ENCODE measurements at regions not wholly inside any gene's neighbourhood (a gene's known extent, or its start where the extent isn't known, plus 50 kb on each side); places are given as distances from the start of the nearest gene placed in this dataset.

- in situ Hi-C loops (cut with MboI), result no loop called here
- H3K4me2 ChIP-seq (ENCODE audit: insufficient read depth, low read length), result no peak overlapping the region
- no TSS peak for BruUV-seq (replicated peaks)
- no peaks in the 10 kb centered on the region for H3K79me2 ChIP-seq (ENCODE audit: control insufficient read depth, insufficient read depth, low read length)
- ChIA-PET CTCF (ENCODE audit: low intra/inter-chr PET ratio) (no interaction called here), POLR2A (no interaction called here)
- DNase-seq (ENCODE audit: extremely low read depth in 1 of 4, low spot score in 3 of 4) (no peak), ATAC-seq (no peak; the same call in 2 of the 3 replicates), FAIRE-seq (no peak)
- H3K4me3 ChIP-seq, result no peak overlapping the region
- H3K9me1 ChIP-seq (ENCODE audit: control insufficient read depth, insufficient read depth, low read length), result no peaks in the 10 kb centered on the region
- H2AFZ ChIP-seq (ENCODE audit: low read depth, low read length), result no peak overlapping the region
- intact Hi-C loops (cut with micrococcal nuclease), result no loop called here
- H3K27ac ChIP-seq (ENCODE audit: extremely low read depth, low read depth, low read length), result no peak overlapping the region
- no peak overlapping the region for H3K9ac ChIP-seq (ENCODE audit: insufficient read depth in 1 of 2, low read depth in 2 of 2, low read length in 2 of 2)
- no peaks in the 10 kb centered on the region for H3K36me3 ChIP-seq (ENCODE audit: control insufficient read depth, insufficient read depth, low read length)
- TF ChIP-seq CBX3 (IDR thresholded peaks at IDR 0.05; ENCODE audit: borderline replicate concordance in 1 of 2, low read length in 2 of 2) (no peak), NCOR1 (IDR thresholded peaks at IDR 0.05) (no peak), RAD51 (IDR thresholded peaks at IDR 0.05; ENCODE audit: borderline replicate concordance, low read depth) (no peak), FOS (IDR thresholded peaks at IDR 0.05; ENCODE audit: extremely low read depth, insufficient read length) (no peak), PATZ1 (CRISPR knock-in tag; IDR thresholded peaks at IDR 0.05; ENCODE audit: borderline replicate concordance) (no peak), RBM34 (IDR thresholded peaks at IDR 0.05; ENCODE audit: borderline replicate concordance, insufficient read depth, low read length) (no peak), TRIM28 (IDR thresholded peaks at IDR 0.05) (no peak), SREBF1 (IDR thresholded peaks at IDR 0.05; ENCODE audit: borderline replicate concordance, low read depth, low read length) (no peak)
- H4K20me1 ChIP-seq (replicated peaks; ENCODE audit: control insufficient read depth, insufficient read depth, low read length), result no peaks in the 10 kb centered on the region
- no peaks in the 10 kb centered on the region for H3K27me3 ChIP-seq (ENCODE audit: control insufficient read depth in 2 of 2, insufficient read depth in 2 of 2, low read length in 2 of 2)
- 0 out of 5 replicates have a peak, but pooled peaks cover 0 to 4% of the 10 kb centered on the region in 2 experiments for H3K4me1 ChIP-seq (replicated peaks in 1 of 2; ENCODE audit: control insufficient read depth in 2 of 2, insufficient read depth in 2 of 2, low read length in 2 of 2)
- H3K9me3 ChIP-seq (replicated peaks; ENCODE audit: control insufficient read depth, insufficient read depth, low read depth, low read length), result 0 out of 2 replicates have a peak, but pooled peaks cover 2% of the 10 kb centered on the region
- 26% methylated on average over 13 of the region's 13 CpGs for WGBS (ENCODE audit: insufficient coverage, low coverage, missing lambda C conversion rate)
Observed at GRCh38 chr2:186381573-186381972, 104.5 kb upstream of the ZC3H15 start.
